ENCODE measurements at regions not wholly inside any gene's neighbourhood (a gene's known extent, or its start where the extent isn't known, plus 50 kb on each side); places are given as distances from the start of the nearest gene placed in this dataset.
A peak's percentile ranks its signal among the peaks of the same experiment; 100 is the strongest.

DNA sequence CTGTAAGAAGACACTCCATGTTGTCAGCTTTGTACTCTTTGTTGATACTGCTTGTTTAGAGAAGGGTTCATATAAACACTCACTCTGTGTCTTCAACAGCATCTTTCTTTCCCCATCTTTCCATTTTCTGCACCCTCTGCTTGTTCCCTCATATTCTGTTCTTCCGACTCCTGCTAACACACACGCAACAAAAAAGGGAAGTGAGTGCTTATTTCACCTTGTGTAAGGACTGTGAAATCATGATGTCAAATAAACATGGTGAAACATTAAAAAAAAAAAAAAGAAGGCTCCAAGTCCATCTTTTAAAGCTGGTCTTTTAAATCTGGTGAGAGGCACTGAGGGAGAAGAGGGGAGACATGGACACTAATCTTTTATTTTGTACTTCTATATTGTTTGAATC is 145.4 kb downstream of the RPAP3 start:
- FAIRE-seq = no peak
- no peak for DNase-seq (ENCODE audit: low spot score)

DNA sequence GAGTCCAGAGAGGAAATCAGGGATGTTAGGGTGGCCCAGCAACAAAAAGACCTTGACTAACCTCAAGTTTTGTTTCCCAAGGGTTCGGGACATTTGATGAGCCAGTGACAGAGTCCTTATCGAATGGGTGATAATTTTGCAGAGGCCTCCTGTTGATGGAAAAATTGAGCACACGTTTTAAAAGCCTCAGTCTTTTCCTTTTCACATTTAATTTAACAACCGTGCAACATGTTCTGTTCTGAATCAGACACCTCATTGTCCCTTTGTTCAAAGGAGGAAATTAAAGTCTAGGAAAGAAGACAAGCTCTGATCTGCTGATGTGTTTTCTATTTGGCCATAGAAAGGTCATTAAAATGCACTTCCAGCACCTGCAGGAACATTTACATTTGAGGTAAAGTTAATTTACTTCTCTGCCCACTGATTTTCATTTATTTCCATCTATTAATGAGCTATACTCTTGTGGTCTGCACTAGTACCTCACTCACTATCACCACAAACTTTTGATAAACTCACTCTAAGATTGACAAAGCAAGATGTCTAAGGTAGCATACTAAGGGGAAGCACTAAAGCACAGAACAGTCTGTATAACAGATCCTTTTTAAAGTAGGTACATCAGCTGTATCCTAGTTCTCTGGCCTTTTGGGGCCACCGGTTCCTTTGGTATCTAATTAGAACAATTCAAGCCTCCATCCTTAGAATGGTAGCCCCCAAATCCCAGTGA is 147.0 kb downstream of the RPAP3 start:
- DNase-seq (ENCODE audit: low spot score) (no peak), FAIRE-seq (no peak)

DNA sequence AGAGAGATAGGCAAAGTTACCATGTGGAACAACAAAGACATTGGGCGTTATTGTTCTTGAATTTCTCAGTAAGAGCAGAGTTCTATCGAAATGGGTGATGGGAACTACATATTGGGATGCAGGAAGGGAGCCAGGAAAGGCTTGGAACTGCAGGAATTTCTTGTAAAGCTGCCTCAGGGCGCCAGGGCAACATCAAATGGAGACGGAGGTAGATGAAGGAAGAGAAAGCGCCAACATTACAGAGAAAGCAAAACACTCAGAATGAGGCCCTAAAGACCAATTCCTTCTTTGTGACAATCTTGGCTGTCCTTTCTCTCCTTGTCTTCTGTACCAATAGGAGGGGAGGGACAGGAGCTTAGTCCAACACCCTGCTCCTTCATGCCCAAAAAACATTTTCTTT is 148.4 kb downstream of the RPAP3 start:
- no peak for FAIRE-seq

DNA sequence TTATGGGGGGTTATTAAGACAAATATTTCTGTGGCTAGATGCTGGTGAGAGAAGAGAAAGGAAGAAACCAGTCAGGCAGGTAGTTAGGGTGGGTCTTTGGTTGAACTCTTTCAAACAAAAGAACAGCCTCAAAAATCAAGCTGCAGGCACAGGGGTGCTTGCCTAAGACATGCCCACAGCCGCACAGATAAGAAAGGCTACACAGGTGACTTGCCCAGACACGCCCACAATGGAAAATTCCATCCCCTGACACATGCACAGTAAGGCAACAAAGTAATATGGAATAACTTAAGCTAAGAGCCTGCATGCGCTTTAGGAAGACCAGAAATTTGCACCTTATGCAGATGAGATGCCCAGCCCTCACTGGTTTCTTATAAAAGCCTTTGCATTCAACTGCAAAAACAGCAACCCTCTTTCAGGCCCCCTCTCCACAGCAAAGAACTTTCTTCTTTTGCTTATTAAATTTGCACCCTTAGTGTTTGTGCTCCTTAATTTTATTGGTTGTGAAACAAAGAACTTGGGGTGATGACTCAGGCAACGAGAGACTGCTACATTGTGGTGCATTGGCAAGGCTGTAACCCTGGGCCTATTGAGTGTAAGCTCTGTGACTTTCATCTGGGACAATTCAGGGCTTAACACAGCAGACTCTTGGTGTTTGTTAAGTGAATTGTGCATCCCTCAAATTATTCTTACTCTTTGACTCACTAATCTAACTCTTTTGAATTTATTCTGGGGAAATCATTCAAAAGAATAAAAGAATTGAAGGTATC is 149.4 kb downstream of the RPAP3 start:
- DNase-seq (ENCODE audit: low spot score) (no peak), FAIRE-seq (no peak)

More for the DNA sequence above, 148.4 kb downstream of the RPAP3 start:
- DNase-seq (ENCODE audit: low spot score) = no peak

DNA sequence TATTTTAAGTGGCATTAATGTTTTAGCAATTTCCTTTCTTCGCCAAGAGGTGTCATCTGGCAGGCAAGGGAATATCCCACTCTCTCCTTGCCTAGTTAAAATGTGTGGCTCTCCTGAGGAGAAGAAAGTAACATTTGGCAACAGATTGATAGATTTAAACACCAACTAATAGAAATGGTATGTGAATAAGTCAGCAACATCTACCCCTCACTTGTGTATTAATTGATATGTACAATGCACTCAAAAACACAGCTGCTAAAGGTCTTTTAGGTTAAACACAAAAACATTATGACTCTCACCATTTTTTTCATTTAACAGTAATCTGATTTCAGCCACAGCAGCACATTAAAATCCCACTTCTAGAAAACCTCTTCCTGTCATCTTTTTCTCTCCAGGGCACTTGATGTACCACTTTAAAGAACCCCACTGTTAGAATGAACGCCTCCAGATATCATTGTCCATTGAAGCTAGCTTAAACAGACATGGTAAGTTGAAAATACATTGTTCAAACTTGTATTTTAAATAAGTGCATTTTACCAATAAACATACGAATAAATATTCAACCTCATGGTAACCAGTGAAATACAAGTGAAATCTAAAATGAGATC is 151.7 kb downstream of the RPAP3 start:
- FAIRE-seq = no peak
- DNase-seq (ENCODE audit: low spot score) = no peak

DNA sequence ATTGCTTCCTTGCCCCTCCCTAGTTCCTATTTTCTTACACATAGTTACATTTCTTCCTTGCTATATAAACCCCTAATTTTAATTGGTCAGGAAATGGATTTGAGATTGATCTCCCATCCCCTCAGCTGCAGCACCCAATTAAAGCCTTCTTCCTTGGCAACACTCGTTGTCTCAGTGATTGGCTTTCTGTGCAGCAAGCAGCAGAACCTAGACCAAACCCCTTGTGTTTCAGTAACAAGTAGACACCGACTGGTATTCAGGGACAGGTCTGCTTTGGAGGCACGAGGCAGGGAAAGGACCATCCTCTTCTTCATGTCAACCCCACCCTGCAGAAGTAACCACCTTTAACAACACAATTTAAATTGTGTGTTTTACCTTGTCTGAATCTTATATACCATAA is 152.6 kb downstream of the RPAP3 start:
- FAIRE-seq = no peak

DNA sequence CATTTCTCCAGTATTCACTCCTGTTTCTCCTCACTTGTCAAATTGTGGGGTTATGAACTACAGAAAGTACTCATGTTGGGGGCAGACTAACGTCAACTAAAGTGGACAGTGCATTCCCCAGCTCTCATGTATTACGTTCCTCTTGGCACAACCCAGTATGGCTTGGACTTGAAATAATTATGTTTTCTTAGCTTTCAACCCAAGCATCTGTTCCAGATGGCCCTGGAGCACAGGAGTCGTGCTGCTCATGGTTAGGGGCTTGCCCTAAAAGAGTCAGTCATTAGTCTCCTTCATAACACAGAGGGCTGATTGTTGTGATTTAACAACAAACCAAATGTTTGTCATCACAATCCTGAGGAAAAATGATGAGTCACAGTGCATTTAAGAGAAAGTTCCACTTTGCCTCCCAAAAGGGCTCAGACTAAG is 154.4 kb downstream of the RPAP3 start:
- DNase-seq (ENCODE audit: low spot score) = no peak
- no peak for FAIRE-seq

More for the DNA sequence above, 152.6 kb downstream of the RPAP3 start:
- DNase-seq (ENCODE audit: low spot score) = no peak

DNA sequence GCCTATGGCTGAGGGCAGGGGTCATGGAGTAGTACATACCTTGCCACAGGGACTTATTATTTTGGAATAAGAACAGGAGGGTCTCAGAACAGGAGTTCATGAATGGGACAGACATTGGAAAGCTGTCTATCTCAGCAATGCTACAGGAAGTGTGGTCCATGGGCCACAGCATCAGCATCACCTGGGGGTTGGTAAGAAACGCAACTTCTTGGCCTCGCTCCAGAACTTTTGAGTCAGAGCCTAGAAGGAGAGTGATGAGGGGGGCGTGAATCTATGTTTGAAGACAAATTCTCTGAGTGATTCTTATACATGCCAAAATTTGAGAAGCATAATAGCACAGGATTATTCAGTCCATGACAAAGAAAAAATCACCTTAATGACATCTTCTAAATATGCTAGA is 156.6 kb downstream of the RPAP3 start:
- FAIRE-seq (no peak), DNase-seq (ENCODE audit: low spot score) (no peak)

DNA sequence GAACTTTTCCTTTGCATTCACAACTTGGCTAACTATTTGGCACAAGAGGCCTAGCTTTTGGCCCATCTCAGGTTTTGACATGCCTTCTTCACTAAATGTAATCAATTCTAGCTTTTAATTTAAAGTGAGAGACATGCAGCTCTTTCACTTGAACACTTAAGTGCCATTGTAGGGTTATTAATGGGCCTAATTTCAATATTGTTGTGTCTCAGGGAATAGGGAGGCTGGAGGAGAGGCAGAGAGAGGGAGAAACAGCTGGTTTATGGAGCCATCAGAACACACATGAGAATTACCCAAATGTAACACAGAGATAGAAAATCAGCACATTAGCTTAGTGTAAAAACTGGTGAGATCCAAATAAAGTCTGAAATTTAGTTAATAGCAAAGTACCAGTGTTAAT is 157.4 kb downstream of the RPAP3 start:
- DNase-seq (ENCODE audit: low spot score) (no peak), FAIRE-seq (no peak)

DNA sequence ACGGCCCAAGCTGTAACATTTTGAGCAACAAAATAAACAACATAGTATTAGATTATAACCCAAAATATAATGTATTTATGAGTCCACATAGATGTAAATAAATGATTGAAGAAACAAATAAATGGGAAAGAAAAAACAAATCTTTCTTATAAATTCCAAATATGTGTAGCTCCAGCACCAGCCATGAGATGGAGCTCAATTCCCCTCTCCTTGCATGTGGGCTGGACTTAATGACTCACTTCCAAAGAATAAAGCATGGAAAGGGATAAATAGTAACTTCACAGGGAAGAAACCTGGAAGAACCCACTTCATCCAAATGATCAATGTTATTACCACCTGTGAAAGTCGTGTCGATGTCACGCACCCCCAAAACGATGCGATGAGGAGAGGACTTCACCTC is 158.8 kb downstream of the RPAP3 start:
- peak; percentile 59 for FAIRE-seq
- peak; percentile 9 for DNase-seq (ENCODE audit: low spot score)

DNA sequence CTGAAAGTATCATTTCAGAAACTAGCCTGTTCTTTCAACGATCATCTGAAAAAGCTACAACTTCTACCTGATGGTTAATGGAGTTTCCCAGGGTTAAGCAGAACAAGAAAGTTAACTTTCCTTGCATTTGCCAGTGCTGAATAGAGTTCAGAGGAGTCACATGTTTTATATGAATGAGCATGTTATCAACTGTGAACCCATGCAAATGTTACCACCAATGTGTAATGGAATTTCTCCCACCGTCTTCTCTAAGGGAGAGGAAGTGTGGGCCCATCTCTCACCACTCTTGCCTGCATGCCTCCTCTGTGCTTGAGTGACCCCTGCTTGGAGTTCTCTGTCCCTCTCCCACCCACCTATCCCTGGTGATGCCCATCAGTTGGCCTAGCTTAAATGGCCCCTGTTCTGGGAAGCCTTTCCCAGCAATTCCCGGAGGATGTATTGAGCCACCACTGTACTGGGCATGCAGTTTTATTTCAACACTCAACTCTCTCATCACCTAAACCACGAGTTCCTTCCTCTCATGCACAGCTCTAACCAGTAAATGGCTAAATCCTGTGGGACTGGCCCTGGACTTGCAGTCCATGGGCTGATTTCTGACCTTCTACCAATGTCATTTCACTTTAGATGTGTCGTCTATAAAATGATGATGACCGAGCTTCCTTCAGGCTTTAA is 159.8 kb downstream of the RPAP3 start:
- no peak for FAIRE-seq
- DNase-seq (ENCODE audit: low spot score) = no peak

DNA sequence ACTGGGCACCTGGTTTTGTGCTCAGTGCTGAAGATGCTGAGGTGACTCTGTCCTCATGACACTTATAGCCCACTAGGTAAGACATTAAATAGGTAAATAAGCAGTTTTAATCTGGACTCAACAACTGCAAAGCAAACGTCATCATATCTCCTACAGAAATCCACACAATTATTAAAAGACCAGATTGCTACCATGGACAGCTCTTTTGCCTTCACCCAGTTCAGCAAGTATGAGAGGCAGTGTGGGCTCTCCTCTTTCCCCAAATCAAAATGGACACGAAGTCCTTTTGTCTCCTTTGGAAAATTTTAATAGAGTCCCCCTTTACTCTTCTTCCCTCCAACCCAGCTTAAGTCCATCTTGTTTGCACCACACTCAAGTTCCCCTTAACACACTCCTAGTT is 171.1 kb downstream of the RPAP3 start:
- no peak for FAIRE-seq
- DNase-seq (ENCODE audit: low spot score) = no peak

DNA sequence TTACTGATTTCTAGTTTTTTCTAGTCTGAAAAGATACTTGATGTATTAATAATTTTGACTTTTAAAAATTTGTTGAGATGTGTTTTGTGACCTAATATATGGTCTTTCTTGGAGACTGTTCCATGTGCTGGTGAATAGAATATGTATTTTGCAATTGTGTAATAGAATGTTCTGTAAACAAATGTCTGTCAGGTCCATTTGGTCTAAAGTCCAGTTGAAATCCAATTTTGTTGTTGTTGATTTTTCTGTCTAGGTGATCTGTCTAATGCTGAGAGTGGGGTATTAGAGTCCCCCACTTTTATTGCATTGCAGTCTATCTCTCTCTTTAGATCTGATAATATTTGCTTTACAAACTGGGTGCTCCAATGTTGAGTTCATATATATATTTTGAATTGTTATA is 175.8 kb downstream of the RPAP3 start:
- FAIRE-seq = no peak
- no peak for DNase-seq (ENCODE audit: low spot score)

DNA sequence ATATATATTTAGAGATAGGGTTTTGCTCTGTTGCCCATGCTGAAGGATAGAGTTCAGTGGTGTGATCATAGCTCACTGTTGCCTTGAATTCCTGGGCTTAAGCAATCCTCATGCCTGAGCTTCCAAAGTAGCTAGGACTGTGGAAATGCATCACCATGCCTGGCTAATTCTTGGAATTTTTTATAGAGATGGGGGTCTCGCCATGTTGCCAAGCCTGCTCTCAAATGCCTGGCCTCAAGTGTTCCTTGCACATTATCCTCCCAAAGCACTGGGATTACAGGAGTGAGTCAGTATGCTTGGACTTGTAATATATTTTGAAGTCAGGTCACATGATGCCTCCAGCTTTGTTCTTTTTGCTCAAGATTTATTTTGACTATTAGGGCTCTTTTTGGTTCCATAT is 178.0 kb downstream of the RPAP3 start:
- FAIRE-seq (no peak), DNase-seq (ENCODE audit: low spot score) (no peak)

DNA sequence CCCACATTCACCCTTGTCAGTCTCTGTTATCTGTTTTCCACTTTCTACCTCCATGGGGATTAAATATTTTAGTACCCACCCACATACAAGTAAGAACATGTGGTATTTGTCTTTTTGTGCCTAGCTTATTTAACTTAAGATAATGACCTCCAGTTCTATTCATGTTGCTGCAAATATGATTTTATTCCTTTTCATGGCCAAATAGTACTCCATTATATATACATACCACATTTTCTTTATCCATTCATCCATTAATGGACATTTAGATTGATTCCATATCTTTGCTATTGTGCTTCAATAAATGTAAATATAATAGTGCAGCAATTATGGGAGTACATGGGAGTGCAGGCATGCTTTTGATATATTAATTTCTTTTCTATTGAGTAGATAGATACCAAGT is 185.8 kb downstream of the RPAP3 start:
- DNase-seq (ENCODE audit: low spot score) = no peak
- FAIRE-seq = no peak

DNA sequence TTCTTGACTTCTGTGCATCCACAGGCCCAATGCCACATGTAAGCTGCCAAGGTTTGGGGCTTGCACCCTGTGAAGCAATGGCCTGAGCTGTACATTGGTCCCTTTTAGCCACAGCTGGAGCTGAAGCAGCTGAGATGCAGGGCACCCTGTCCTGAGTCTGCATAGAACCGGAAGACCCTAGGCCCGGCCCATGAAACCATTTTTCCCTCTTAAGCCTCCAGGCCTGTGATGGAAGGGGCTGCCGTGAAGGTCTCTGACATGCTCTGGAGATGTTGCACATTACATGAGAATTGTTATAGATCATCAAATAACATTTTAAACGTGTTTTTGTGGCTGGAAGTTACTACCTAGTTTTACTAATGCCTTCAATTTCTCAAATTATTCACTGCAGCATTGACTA is 188.7 kb downstream of the RPAP3 start:
- FAIRE-seq (no peak), DNase-seq (ENCODE audit: low spot score) (no peak)

DNA sequence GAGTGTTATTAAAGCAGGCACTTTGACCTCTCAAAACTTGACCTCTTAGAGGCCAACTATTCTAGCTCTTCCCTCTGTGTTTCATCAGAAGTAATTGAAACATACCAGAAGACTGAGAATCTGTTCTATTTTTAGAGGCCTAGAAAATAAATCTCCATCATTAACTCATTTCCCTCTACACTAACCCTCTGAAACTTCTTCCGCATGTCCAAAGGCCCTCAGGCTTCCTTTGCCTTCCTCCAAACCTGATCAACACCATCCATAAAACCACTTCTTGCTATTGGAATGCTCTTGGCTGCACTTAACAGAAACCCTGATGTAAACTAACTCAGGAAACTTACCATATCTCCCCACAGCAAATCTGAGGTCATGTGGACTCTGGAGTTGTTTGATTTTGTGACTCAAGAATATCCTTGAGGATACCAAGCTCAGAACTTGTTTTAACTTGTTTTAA is 196.4 kb downstream of the RPAP3 start:
- FAIRE-seq (no peak), DNase-seq (ENCODE audit: low spot score) (no peak)

DNA sequence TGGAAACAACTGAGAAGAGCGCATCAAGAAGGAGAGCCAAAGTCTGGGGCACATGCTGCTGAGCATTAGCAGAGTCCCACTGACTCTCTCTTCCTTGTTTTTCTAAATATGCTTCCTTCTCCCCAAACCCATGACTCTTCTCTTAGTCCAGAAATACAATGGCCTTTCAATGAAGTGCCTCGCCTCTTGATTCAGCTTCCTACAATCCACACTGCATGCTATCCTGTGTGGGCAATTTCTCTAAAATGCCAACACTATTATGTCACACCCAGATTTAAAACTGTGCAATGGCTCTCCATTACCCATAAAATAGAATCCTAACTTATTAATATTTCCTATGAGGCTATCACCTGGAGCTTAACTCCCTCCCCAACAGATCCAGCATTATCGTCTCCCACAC is 198.6 kb downstream of the RPAP3 start:
- no peak for DNase-seq (ENCODE audit: low spot score)
- no peak for FAIRE-seq

DNA sequence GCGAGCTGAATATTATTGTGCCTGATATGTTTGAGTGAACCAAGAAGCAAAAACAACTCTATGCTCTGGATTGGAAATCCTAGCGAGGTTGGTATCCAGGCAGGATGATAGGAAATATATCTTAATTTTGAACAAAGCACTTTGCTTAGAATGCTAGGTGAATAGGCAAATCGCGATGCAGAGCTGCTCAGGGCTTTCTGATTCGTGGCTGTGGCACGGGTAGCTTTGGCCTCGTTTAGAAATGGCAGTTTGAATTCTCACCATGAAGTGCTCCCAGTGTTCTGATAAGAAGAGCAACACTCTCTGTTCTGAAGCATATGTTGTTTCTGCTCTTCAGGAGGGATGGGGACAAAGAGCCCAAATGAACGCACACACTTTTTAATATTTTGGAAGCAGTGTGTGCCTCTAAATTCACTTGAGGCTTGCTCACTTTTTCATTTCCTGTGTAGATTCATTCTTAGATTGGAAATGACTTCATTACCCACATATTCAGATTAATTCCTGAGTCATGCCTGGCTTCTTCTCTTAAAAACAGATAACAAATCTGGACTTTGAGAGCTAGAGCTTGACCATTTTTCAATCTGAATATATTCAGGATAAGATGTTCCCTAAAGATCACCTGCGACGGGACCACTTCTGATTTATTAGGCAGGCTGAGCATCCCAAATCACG is 200.9 kb downstream of the RPAP3 start:
- FAIRE-seq (no peak), DNase-seq (ENCODE audit: low spot score) (peak; percentile 31)

DNA sequence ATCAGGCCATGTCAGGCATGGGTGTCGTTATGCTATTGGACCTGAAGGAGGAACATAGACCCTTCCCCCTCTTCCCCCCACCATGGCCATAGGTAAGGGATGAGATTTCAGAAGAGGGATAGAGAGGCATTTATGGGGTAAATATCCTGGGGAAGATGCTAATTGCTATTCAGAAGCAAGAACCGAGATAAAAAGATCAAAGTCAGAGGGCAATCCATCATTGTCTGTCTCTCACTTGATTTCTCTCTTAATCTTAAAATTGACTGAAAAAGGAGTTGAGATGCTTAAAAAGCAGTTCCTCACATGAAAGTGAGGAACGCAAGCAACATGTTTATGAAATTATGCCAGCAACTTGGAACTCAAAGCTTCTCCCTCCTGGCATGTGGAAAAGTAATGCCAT is 212.0 kb downstream of the RPAP3 start:
- DNase-seq (ENCODE audit: low spot score) (no peak), FAIRE-seq (no peak)

DNA sequence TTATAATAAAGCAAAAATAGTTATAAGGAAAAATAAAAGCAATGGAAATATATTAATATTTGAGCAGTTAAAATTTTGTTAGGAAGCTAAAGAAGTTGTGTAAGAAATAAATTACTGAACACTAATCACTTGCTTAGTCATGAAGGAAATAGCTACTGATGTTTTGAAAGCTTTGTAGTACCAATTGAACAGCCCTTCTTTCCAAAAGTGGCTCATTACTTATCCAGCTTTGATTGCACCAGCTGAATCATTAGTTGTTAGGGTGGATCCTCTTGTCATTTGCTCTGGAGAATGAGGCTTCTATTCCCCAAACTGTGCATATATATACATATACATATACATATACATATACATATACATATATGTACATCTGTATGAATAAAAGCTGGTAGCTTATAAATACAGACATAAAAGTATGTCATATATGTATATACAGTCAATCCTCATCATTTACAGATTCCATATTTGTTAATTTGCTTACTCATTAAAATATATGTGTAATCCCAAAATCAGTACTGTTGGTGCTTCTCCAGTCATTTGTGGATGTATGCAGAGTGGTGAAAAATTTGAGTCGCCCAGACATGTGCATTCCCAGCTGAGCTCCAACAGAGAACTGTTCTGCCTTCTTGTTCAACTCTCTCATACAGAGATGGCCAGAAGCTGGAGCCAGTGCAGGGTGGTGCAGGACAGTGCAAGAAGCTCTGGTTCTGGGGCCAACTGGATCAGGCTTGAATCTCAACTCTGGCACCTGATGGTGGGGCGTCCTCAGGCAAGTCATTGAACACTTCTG is 214.1 kb downstream of the RPAP3 start:
- no peak for DNase-seq (ENCODE audit: low spot score)
- FAIRE-seq = no peak
